Mucosa of descending colon (tissue), 3 donors: ENCODE measurements at regions not wholly inside any gene's neighbourhood (a gene's known extent, or its start where the extent isn't known, plus 50 kb on each side); places are given as distances from the start of the nearest gene placed in this dataset.

Source experiments
- ATAC-seq: fragments of 200-7000 bp; cut with Tn5 transposase; one replicate; pipeline ENCODE4 v1.9.1; 2020; ENCODE audit warnings: mild to moderate bottlenecking, moderate library complexity
- DNase-seq, 3 donors: peaks; one replicate each; pipeline ENCODE4 v3.0.0-alpha.2; 2020
- H3K36me3 ChIP-seq: fragments of 200-600 bp; one replicate; pipeline ENCODE4 v1.8.0; 2021; ENCODE audit warnings: low read depth, mild to moderate bottlenecking
- H3K4me1 ChIP-seq: fragments of 200-600 bp; one replicate; pipeline ENCODE4 v1.8.0; 2021; ENCODE audit warnings: low read depth, mild to moderate bottlenecking
- H3K4me3 ChIP-seq: fragments of 200-600 bp; one replicate; pipeline ENCODE4 v1.8.0; 2021; ENCODE audit warnings: mild to moderate bottlenecking
- H3K9me3 ChIP-seq: fragments of 200-600 bp; one replicate; pipeline ENCODE4 v1.8.0; 2021; ENCODE audit warnings: mild to moderate bottlenecking
- CTCF ChIP-seq: fragments of 200-600 bp; IDR thresholded peaks from one replicate; pipeline ENCODE4 v1.8.0; 2022; ENCODE audit warnings: antibody characterized with exemption, mild to moderate bottlenecking
- intact Hi-C, 2 donors: fragments of 100-400 bp; cut with DNase I in 1 of 2; cut with micrococcal nuclease in 1 of 2; formaldehyde crosslinking; loops; one replicate each; pipeline versions ENCODE4 v1.11.0 to v1.11.1; 2022; cut with DNase I, micrococcal nuclease
- donor health status: DM: no; HTN: no; CAD: no; lungs with moderate emphysema.
- donor health status: DM: no; HTN: no; CAD: no.
- donor health status: DM: no; HTN: yes; CAD: no.

DNA sequence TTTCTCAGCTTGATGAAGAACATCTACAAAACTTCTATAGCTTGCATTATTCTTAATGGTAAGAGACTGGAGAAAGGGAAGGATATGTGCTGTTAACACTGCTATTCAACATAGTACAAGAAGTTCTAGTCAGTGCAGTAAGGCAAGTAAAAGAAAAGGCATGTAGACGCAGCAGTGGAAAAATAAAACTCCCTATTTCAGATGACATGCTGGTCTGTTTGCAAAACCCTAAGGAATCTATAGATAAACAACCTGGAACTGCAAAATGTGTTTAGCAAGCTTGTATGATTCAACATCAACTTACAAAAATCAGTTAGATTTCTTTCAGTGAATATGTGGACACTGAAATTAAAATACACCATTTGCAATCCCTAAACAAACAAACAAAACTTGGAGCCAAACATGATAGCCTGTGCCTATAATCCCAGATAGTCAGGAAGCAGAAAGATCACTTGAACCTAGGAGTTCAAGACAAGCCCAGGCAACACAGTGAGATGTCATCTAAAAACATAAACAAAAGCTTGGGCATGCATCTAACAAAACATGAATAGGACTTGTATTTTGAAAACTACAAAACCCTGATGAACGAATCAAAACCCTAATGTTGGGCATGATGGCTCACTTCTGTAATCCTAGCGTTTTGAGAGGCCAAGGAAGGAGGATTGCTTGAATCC lies 293.6 kb upstream of the RGS6 start:
- DNase-seq = no peak
- no peak for ATAC-seq
- H3K36me3 ChIP-seq = no peaks in the 10 kb centered on the region
- H3K4me1 ChIP-seq = no peaks in the 10 kb centered on the region
- no peak for TF ChIP-seq CTCF
- no peak overlapping the region for H3K4me3 ChIP-seq
- no peaks in the 10 kb centered on the region for H3K9me3 ChIP-seq
- intact Hi-C loops = no loop called here

DNA sequence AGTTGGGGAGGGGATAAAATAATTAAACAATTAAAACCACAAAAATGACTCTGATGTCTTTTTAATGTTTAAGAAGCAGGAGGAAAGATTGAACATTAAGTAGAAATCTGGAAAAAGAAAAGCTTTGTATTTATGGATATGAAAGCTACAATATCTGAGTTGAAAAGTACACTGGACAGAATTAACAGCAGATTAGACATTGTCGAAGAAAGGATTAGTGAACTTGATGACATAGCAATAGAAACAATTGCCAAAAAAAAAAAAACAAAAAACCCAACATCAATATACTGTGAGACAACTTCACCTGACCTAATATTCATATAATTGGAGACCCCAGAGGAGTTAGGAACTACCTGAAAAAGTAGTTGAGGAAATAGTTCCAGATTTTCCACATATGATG lies 289.5 kb upstream of the RGS6 start:
- intact Hi-C loops = no loop called here
- no peak for DNase-seq
- no peaks in the 10 kb centered on the region for H3K9me3 ChIP-seq
- H3K4me3 ChIP-seq = no peak overlapping the region
- peaks cover 12% of the 10 kb centered on the region for H3K4me1 ChIP-seq
- no peaks in the 10 kb centered on the region for H3K36me3 ChIP-seq
- TF ChIP-seq CTCF = no peak
- no peak for ATAC-seq

- Histone ChIP-seq H3K4me1 (peaks cover 12% of the 10 kb centered on the region), H3K4me3 (no peak overlapping the region), H3K9me3 (no peaks in the 10 kb centered on the region), H3K36me3 (no peaks in the 10 kb centered on the region)
- no peak for TF ChIP-seq CTCF
- ATAC-seq (no peak), DNase-seq (no peak)
- intact Hi-C loops = no loop called here
Measured at GRCh38 chr14:71645656-71646055, 286.6 kb upstream of the RGS6 start.

GRCh38 chr14:71646518-71646917 lies 285.7 kb upstream of the RGS6 start:
- no peak for ATAC-seq
- no peak overlapping the region for H3K4me3 ChIP-seq
- peaks cover 12% of the 10 kb centered on the region for H3K4me1 ChIP-seq
- no peak for TF ChIP-seq CTCF
- H3K9me3 ChIP-seq = peaks cover under 1% of the 10 kb centered on the region
- H3K36me3 ChIP-seq = no peaks in the 10 kb centered on the region
- intact Hi-C loops = no loop called here
- DNase-seq = no peak

GRCh38 chr14:71647086-71647784 lies 285.0 kb upstream of the RGS6 start:
- TF ChIP-seq CTCF = no peak
- ATAC-seq (peak; percentile 85), DNase-seq (peak in 1 of 3 donors; percentile 60)
- Histone ChIP-seq H3K4me1 (peaks cover 12% of the 10 kb centered on the region), H3K36me3 (no peaks in the 10 kb centered on the region), H3K9me3 (peaks cover 7% of the 10 kb centered on the region), H3K4me3 (no peak overlapping the region)
- intact Hi-C loops = no loop called here
